ENCODE measurements at regions not wholly inside any gene's neighbourhood (a gene's known extent, or its start where the extent isn't known, plus 50 kb on each side); places are given as distances from the start of the nearest gene placed in this dataset.

GRCh38 chr20:37616110-37616425, 77.8 kb upstream of the CTNNBL1 start:
- no peak overlapping the region for H3K27ac ChIP-seq
- H3K4me3 ChIP-seq, result no peak overlapping the region
- H3K27me3 ChIP-seq (replicated peaks), result peaks cover 25% of the 10 kb centered on the region
- 0 out of 2 replicates have a peak, but pooled peaks cover 2% of the 10 kb centered on the region for H3K9me3 ChIP-seq (replicated peaks)
- H3K36me3 ChIP-seq, result no peaks in the 10 kb centered on the region
- DNase-seq (ENCODE audit: low read depth in 1 of 2, low spot score in 2 of 2), result no peak
- no peaks in the 10 kb centered on the region for H3K4me1 ChIP-seq (replicated peaks)

GRCh38 chr20:37615340-37616109, 78.3 kb upstream of the CTNNBL1 start:
- H3K36me3 ChIP-seq, result no peaks in the 10 kb centered on the region
- H3K27ac ChIP-seq, result no peak overlapping the region
- DNase-seq (ENCODE audit: low read depth in 1 of 2, low spot score in 2 of 2), result no peak
- peaks cover 25% of the 10 kb centered on the region for H3K27me3 ChIP-seq (replicated peaks)
- H3K9me3 ChIP-seq (replicated peaks), result 0 out of 2 replicates have a peak, but pooled peaks cover 2% of the 10 kb centered on the region
- H3K4me3 ChIP-seq, result no peak overlapping the region
- H3K4me1 ChIP-seq (replicated peaks), result no peaks in the 10 kb centered on the region

DNA sequence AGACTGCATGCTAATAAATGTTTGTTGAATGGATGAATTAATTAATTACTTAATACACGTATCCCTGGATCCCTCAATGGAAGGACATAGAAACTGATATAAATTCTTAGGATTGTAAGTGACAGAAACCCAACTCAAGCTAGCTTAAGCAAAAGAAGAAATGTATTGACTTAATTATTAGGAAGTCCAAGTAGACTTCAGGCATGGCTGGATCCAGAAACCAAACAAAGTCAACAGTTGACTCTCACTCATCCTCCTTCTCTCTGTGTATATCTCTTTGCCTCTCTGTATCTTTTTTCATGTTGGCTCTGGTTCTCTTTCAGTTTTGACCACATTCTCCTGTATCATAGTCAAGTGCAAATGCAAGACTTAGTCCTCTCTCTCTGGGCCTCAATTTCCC, 82.0 kb upstream of the CTNNBL1 start:
- Histone ChIP-seq H3K4me1 (replicated peaks) (no peaks in the 10 kb centered on the region), H3K9me3 (replicated peaks) (0 out of 2 replicates have a peak, but pooled peaks cover 2% of the 10 kb centered on the region), H3K27me3 (replicated peaks) (no peaks in the 10 kb centered on the region; the same call in 1 of the 2 replicates), H3K4me3 (no peak overlapping the region), H3K27ac (no peak overlapping the region), H3K36me3 (no peaks in the 10 kb centered on the region)
- no peak for DNase-seq (ENCODE audit: low read depth in 1 of 2, low spot score in 2 of 2)

GRCh38 chr20:37611346-37611745, 82.5 kb upstream of the CTNNBL1 start:
- Histone ChIP-seq H3K4me1 (replicated peaks) (no peaks in the 10 kb centered on the region), H3K27ac (no peak overlapping the region), H3K36me3 (no peaks in the 10 kb centered on the region), H3K4me3 (no peak overlapping the region), H3K27me3 (replicated peaks) (no peaks in the 10 kb centered on the region; the same call in 1 of the 2 replicates), H3K9me3 (replicated peaks) (0 out of 2 replicates have a peak, but pooled peaks cover 2% of the 10 kb centered on the region)
- DNase-seq (ENCODE audit: low read depth in 1 of 2, low spot score in 2 of 2), result no peak

- no peaks in the 10 kb centered on the region for H3K4me1 ChIP-seq (replicated peaks)
- H3K27ac ChIP-seq, result no peak overlapping the region
- no peak for DNase-seq (ENCODE audit: low read depth in 1 of 2, low spot score in 2 of 2)
- no peak overlapping the region for H3K4me3 ChIP-seq
- H3K27me3 ChIP-seq (replicated peaks), result no peaks in the 10 kb centered on the region; the same call in 1 of the 2 replicates
- H3K36me3 ChIP-seq, result no peaks in the 10 kb centered on the region
- no peaks in the 10 kb centered on the region for H3K9me3 ChIP-seq (replicated peaks)
Measured at GRCh38 chr20:37610203-37610798, 82.6 kb upstream of the BLCAP start.

- Histone ChIP-seq H3K4me3 (no peak overlapping the region), H3K9me3 (replicated peaks) (no peaks in the 10 kb centered on the region), H3K4me1 (replicated peaks) (no peaks in the 10 kb centered on the region), H3K36me3 (no peaks in the 10 kb centered on the region), H3K27me3 (replicated peaks) (peaks cover 48% of the 10 kb centered on the region), H3K27ac (no peak overlapping the region)
- DNase-seq (ENCODE audit: low read depth in 1 of 2, low spot score in 2 of 2), result no peak
Measured at GRCh38 chr20:37602634-37603033, 75.0 kb upstream of the BLCAP start.

DNA sequence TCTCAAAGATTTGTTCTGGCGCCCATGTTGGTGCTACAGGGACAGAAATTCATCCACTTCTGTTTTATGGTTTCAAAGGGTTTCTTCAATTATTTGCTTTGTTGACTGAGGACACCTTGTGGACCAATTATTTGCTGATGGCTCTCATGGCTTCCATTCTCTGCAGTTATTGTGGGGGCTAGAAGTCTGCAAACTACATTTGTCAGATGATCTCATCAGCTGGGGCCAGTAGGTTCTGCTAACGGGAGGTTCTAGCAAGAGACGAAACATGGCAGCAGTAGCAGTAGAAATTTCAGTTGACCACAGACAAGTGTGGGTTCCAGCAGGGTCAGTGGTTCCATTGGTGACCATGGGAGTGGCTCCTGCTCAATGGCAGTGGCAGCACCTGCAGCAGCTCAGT, 72.8 kb upstream of the BLCAP start:
- H3K36me3 ChIP-seq, result no peaks in the 10 kb centered on the region
- DNase-seq (ENCODE audit: low read depth in 1 of 2, low spot score in 2 of 2), result no peak
- H3K4me1 ChIP-seq (replicated peaks), result no peaks in the 10 kb centered on the region
- peaks cover 62% of the 10 kb centered on the region for H3K27me3 ChIP-seq (replicated peaks)
- H3K4me3 ChIP-seq, result no peak overlapping the region
- H3K27ac ChIP-seq, result no peak overlapping the region
- no peaks in the 10 kb centered on the region; the same call in 1 of the 2 replicates for H3K9me3 ChIP-seq (replicated peaks)

DNA sequence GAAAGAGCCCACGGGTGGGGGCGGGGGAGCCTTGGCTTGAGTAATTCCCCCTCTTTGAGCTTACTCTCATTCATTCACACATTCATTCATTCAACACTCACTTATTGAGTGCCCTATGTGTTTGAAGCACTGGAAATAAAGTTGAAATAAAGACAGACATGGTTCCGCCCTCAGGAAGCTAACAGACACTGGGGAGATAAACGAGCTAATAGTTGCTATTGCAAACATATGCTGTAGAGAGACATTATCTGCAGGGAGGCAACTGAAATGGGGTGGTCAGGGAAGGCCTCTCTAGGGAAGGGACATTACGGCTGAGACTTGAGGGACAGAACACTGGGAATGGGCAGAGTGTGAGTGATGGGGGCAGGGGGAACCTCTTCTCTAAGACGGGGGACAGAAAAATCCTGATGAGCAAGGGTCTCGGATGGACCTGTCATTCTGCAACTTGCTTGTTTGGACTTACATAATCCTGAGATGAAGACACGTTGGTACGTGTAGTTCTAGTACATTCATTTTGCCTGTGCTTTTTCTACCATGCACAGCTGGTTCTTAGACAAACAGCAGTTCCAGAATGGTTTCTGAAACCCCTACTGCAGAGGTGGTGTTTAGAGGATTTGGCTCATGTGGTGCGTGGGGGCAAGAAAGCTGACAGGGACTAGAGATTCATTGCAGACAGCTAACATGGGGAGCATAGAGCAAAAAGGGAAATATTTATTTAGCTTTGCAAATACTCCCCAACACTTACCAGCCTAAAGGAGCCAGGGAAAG, 71.1 kb upstream of the BLCAP start:
- Histone ChIP-seq H3K27me3 (replicated peaks) (peaks cover 64% of the 10 kb centered on the region), H3K4me3 (no peak overlapping the region), H3K9me3 (replicated peaks) (no peaks in the 10 kb centered on the region; the same call in 1 of the 2 replicates), H3K27ac (no peak overlapping the region), H3K36me3 (no peaks in the 10 kb centered on the region), H3K4me1 (replicated peaks) (no peaks in the 10 kb centered on the region)
- DNase-seq (ENCODE audit: low read depth in 1 of 2, low spot score in 2 of 2), result no peak

DNA sequence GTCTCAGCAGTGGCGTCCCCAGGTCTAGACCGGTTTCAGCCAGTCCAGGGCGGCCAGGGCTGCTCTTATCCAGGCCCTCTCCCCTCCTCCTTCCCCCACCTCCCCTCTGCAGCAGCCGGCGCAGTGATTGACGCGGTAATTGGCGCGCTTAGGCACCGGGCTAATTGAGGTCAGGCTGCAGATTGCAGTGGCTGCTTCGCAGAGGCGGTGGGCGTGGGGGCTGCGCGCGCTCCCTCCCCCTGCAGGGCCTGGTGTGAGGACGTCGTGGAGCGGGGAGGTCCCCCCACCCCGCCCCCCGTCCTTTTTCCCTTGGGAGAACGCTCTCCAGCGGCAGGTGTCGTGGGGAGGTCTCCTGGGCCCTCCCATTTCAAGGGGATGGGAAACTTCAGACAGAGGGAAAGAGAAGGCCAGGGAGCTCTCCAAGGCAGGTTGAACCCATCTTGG, 70.4 kb upstream of the BLCAP start:
- DNase-seq (ENCODE audit: low read depth in 1 of 2, low spot score in 2 of 2), result no peak
- Histone ChIP-seq H3K36me3 (no peaks in the 10 kb centered on the region), H3K4me1 (replicated peaks) (no peaks in the 10 kb centered on the region), H3K27ac (no peak overlapping the region), H3K4me3 (no peak overlapping the region), H3K9me3 (replicated peaks) (no peaks in the 10 kb centered on the region; the same call in 1 of the 2 replicates), H3K27me3 (replicated peaks) (peaks cover 70% of the 10 kb centered on the region)

- no peak overlapping the region for H3K27ac ChIP-seq
- no peak overlapping the region for H3K4me3 ChIP-seq
- H3K27me3 ChIP-seq (replicated peaks), result peaks cover 67% of the 10 kb centered on the region
- H3K9me3 ChIP-seq (replicated peaks), result no peaks in the 10 kb centered on the region; the same call in 1 of the 2 replicates
- H3K4me1 ChIP-seq (replicated peaks), result no peaks in the 10 kb centered on the region
- no peak for DNase-seq (ENCODE audit: low read depth in 1 of 2, low spot score in 2 of 2)
- no peaks in the 10 kb centered on the region for H3K36me3 ChIP-seq
Measured at GRCh38 chr20:37596890-37597536, 69.3 kb upstream of the BLCAP start.

DNA sequence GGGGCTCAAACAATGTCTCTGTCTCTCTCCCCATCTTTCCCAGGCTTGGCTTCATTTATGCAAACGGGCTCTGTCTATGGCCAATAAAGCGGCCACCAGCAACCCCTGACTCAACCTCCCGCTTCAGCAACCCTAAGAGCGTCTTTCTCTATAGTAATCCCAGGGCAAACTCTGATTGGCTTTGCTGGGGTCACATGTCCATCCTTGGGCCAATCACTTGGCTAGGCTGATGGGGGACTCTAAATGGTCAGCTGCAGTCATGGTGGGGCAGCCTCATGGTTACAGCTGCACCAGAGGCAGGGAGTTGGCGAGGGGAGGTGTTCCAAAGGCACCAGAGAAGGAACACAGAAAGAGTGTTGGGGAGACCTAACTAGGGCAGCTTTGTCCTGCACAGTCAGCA, 68.5 kb upstream of the BLCAP start:
- Histone ChIP-seq H3K4me3 (no peak overlapping the region), H3K36me3 (no peaks in the 10 kb centered on the region), H3K27ac (no peak overlapping the region), H3K9me3 (replicated peaks) (no peaks in the 10 kb centered on the region; the same call in 1 of the 2 replicates), H3K4me1 (replicated peaks) (no peaks in the 10 kb centered on the region), H3K27me3 (replicated peaks) (peaks cover 60% of the 10 kb centered on the region)
- DNase-seq (ENCODE audit: low read depth in 1 of 2, low spot score in 2 of 2), result no peak

GRCh38 chr20:37593710-37594109, 66.0 kb upstream of the BLCAP start:
- Histone ChIP-seq H3K27me3 (replicated peaks) (peaks cover 37% of the 10 kb centered on the region), H3K4me3 (no peak overlapping the region), H3K27ac (no peak overlapping the region), H3K4me1 (replicated peaks) (no peaks in the 10 kb centered on the region), H3K9me3 (replicated peaks) (no peaks in the 10 kb centered on the region; the same call in 1 of the 2 replicates), H3K36me3 (no peaks in the 10 kb centered on the region)
- no peak for DNase-seq (ENCODE audit: low read depth in 1 of 2, low spot score in 2 of 2)

DNA sequence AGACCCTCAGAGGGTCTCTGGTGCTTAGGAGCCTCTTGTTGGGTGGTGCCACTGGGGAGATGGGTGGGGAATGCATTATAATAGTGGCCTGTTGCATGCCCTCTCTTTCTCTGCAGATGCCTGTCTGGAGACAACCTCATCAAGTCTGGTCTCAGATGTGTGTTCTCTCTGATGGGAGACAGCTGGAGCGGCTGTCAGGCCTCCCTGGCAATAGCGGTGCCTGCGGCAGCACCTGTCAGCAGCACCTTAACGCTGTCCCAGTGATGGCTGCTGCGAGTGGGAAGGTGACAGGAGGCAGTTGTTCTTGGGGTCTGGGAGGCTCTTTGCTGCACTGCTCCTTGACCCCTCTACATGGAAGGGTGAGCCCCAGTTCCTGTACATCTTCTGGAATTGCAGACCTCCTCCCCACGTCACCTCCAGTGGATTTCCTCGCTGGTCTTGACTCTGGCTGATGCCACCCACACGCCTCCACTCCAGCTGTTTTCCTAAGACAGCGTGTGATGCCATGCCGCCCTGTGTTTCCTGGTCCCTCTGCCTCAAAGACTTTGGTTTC, 63.3 kb upstream of the BLCAP start:
- Histone ChIP-seq H3K27me3 (replicated peaks) (peaks cover 21% of the 10 kb centered on the region), H3K4me3 (no peak overlapping the region), H3K9me3 (replicated peaks) (no peaks in the 10 kb centered on the region; the same call in 1 of the 2 replicates), H3K4me1 (replicated peaks) (no peaks in the 10 kb centered on the region), H3K27ac (no peak overlapping the region), H3K36me3 (no peaks in the 10 kb centered on the region)
- no peak for DNase-seq (ENCODE audit: low read depth in 1 of 2, low spot score in 2 of 2)
